Keratinocyte (primary cell): ENCODE measurements at regions not wholly inside any gene's neighbourhood (a gene's known extent, or its start where the extent isn't known, plus 50 kb on each side); places are given as distances from the start of the nearest gene placed in this dataset.

Experiments used
- CTCF ChIP-seq, 3 experiments: IDR thresholded peaks in 1 of 3; conservative IDR thresholded peaks in 1 of 3; optimal IDR thresholded peaks in 1 of 3; 2 replicates in 2 of 3; 3 replicates in 1 of 3; pipeline versions ENCODE3 to v1.5.1; 2011; ENCODE audit warnings: low read length in 3 of 3, mild to moderate bottlenecking in 3 of 3, moderate library complexity in 2 of 3, control low read depth in 1 of 3, inconsistent platforms in 1 of 3; ENCODE audit not compliant: insufficient read depth in 2 of 3; ENCODE audit errors: extremely low read depth in 1 of 3
- EZH2 ChIP-seq: IDR thresholded peaks from one replicate; pipeline ENCODE4 v1.6.1; 2012; ENCODE audit warnings: inconsistent platforms, mild to moderate bottlenecking, low read length, moderate library complexity

- no peak for TF ChIP-seq CTCF (optimal IDR thresholded peaks at IDR 0.05 in 1 of 3, IDR thresholded peaks at IDR 0.05 in 1 of 3, conservative IDR thresholded peaks at IDR 0.05 in 1 of 3; ENCODE audit: extremely low read depth in 1 of 3, insufficient read depth in 2 of 3, low read length in 3 of 3)
- TF ChIP-seq EZH2, result no peak
Observed at GRCh38 chr7:12056381-12056780, 154.7 kb upstream of the TMEM106B start.
